ENCODE measurements at regions not wholly inside any gene's neighbourhood (a gene's known extent, or its start where the extent isn't known, plus 50 kb on each side); places are given as distances from the start of the nearest gene placed in this dataset.
"Not testable (repeated sequence)": the region's sequence is repeated elsewhere in the genome, so short reads cannot be mapped to it uniquely, and the experiment has no call there.

DNA sequence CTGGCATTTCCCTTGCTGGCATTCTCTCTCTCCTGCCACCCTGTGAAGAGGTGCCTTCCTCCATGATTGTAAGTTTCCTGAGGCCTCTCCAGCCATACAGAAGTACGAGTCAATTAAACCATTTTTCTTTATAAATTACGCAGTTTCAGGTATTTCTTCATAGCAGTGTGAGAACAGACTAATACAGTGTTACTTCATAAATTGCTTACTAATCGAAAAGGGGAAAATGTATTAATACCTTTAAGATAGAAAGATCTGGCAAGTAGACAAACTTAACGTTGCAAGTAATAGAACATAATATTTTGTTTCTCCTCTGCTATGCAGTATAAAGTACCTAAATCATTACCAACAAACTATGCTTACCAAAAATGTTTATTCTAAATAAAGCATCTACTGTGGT, 178.3 kb upstream of the LAMA2 start:
- Histone ChIP-seq H3K9me3 (no peaks in the 10 kb centered on the region), H3K4me1 (no peaks in the 10 kb centered on the region), H3K27ac (no peak overlapping the region), H3K27me3 (no peaks in the 10 kb centered on the region), H3K4me3 (no peak overlapping the region), H3K36me3 (no peaks in the 10 kb centered on the region)
- DNase-seq = no peak
- no peak for ATAC-seq
- intact Hi-C loops (cut with DNase I) = no loop called here
- WGBS (ENCODE audit: insufficient coverage, low coverage, low lambda C conversion rate, missing lambda C conversion rate) = 64% methylated on average over 4 of the region's 4 CpGs
- no peak for TF ChIP-seq POLR2A (IDR thresholded peaks at IDR 0.05)
- TF ChIP-seq, protein P1, sequence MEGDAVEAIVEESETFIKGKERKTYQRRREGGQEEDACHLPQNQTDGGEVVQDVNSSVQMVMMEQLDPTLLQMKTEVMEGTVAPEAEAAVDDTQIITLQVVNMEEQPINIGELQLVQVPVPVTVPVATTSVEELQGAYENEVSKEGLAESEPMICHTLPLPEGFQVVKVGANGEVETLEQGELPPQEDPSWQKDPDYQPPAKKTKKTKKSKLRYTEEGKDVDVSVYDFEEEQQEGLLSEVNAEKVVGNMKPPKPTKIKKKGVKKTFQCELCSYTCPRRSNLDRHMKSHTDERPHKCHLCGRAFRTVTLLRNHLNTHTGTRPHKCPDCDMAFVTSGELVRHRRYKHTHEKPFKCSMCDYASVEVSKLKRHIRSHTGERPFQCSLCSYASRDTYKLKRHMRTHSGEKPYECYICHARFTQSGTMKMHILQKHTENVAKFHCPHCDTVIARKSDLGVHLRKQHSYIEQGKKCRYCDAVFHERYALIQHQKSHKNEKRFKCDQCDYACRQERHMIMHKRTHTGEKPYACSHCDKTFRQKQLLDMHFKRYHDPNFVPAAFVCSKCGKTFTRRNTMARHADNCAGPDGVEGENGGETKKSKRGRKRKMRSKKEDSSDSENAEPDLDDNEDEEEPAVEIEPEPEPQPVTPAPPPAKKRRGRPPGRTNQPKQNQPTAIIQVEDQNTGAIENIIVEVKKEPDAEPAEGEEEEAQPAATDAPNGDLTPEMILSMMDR (IDR thresholded peaks at IDR 0.05) = no peak

DNA sequence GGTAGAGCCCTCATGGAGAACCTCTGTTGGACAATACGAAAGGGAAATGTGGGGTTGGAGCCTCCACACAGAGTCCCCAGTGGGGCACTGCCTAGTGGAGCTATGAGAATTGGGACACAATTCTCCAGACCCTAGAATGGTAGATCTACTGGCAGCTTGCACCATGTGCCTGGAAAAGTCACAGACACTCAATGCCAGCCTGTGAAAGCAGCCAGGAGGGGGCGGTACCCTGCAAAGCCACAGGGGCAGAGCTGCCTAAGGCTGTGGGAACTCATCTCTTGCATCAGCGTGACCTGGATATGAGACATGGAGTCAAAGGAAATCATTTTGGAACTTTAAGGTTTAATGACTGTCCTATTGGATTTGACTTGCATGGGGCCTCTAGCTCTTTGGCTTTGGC, 179.1 kb upstream of the LAMA2 start:
- 60% methylated on average over 2 of the region's 3 CpGs for WGBS (ENCODE audit: insufficient coverage, low coverage, low lambda C conversion rate, missing lambda C conversion rate)
- H3K4me3 ChIP-seq; H3K4me1 ChIP-seq; ATAC-seq; H3K9me3 ChIP-seq; H3K27ac ChIP-seq; DNase-seq; intact Hi-C loops (cut with DNase I); H3K36me3 ChIP-seq; H3K27me3 ChIP-seq: not testable (repeated sequence)

DNA sequence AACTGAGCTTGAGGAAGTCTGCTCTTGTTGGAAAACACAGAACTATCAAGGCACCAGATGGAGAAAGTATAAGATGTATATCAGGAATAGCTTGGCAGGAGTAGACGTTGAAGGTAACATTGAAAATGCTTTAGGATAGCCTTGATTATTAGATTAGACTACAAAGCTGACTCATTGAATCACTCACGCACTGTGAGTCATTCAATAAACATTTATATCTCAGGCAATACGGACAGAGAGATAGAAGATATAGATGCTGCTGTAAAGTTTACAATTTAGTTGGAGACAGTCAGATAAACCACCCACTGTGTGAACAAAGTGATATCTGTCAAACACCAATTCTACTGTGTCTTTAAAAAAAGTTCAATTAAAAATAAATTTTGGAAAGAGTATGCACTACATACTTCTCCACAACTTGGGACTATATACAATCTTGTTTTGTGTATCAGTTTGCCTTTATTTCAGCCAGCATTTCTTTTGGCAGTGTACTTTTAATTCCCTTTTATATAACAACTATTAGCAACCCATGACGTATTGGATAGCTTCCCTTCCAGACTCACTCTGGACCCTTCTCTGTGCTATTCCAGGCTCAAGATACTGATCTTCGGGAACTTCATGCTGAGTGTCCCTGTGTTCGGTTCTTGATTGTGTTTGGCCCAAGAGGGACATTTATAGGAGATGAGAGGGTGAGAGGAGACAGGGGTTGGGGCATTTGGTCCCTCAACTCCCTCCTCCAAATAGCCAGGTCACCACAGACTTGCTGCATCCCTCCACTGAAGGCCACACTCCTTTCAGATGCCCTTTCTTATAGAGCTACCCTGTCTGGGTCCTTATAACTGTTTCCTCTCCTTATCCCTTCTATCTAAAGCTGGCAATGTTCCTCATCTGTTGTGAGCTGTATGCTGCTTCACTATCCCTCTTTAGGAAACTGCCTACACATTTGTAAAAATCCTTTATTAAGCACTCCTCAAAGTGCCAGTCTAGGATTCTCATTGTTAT, 176.6 kb upstream of the PTPRK start:
- Histone ChIP-seq H3K27ac (no peak overlapping the region), H3K27me3 (no peaks in the 10 kb centered on the region), H3K9me3 (no peaks in the 10 kb centered on the region), H3K4me3 (no peak overlapping the region), H3K36me3 (no peaks in the 10 kb centered on the region), H3K4me1 (no peaks in the 10 kb centered on the region)
- WGBS (ENCODE audit: insufficient coverage, low coverage, low lambda C conversion rate, missing lambda C conversion rate) = 59% methylated on average over 6 of the region's 6 CpGs
- intact Hi-C loops (cut with DNase I) = no loop called here
- ATAC-seq = no peak
- no peak for DNase-seq
- TF ChIP-seq, protein P1 (IDR thresholded peaks at IDR 0.05) = no peak
- no peak for TF ChIP-seq POLR2A (IDR thresholded peaks at IDR 0.05)

DNA sequence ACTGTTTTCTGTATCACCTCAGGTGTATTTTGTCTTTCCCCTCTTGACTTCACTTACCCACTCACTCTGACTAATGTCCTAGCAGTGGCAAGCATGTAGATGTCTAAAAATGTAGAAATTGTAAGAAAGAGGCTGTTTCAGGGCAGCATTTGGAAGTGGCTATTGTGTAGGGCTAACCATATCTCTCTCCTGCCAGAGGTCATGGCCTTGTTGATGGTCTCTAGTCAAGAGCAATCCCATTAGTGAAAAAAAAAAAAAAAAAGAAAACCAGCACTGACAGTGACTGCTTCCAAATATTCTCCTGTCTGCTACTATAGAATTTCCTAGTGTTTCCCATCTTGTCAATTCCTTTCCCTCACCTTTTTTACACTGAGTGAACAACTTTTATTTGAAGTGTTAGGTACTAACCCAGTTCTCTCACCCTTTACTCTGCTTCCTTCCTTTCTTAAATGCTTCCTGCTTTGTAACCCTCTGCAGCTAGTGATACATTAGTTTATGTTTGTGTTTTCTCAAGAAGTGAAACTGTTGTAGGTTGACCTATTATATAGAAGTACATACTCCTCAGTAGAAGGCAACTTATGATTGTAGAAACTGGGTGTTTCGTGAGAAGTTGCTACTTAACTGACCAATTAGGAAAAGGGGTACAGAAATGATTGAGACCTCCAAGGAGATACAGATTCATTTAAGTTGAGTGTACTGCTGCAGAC, 174.1 kb upstream of the PTPRK start:
- 53% methylated on average over 1 of the region's 1 CpG for WGBS (ENCODE audit: insufficient coverage, low coverage, low lambda C conversion rate, missing lambda C conversion rate)
- intact Hi-C loops (cut with DNase I) = no loop called here
- TF ChIP-seq, protein P1 (IDR thresholded peaks at IDR 0.05) = no peak
- TF ChIP-seq POLR2A (IDR thresholded peaks at IDR 0.05) = no peak
- ATAC-seq (no peak), DNase-seq (no peak)
- Histone ChIP-seq H3K4me1 (no peaks in the 10 kb centered on the region), H3K9me3 (no peaks in the 10 kb centered on the region), H3K4me3 (no peak overlapping the region), H3K27ac (no peak overlapping the region), H3K36me3 (no peaks in the 10 kb centered on the region), H3K27me3 (no peaks in the 10 kb centered on the region)

DNA sequence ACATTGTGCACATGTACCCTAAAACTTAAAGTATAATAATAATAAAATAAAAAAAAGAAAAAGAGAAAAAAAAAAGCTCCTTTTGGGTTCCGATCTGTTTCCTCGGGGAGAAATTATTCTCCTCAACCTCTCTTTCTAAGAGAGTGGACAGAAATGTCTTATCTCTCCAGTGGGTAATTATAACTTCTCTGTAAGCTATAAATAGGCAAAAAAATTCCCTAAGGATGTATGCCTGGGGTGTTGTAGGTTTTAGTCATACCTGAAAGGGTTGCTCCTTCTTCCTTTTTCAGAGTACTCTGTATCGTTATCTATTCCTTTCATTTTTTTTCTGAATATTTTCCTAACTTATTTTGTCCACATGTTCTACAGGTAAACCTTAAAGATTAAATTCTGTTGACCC, 169.7 kb upstream of the PTPRK start:
- intact Hi-C loops (cut with DNase I) = no loop called here
- 78% methylated on average over 3 of the region's 3 CpGs for WGBS (ENCODE audit: insufficient coverage, low coverage, low lambda C conversion rate, missing lambda C conversion rate)

More for the DNA sequence above, 169.7 kb upstream of the PTPRK start:
- ATAC-seq = no peak
- Histone ChIP-seq H3K27ac (no peak overlapping the region), H3K9me3 (no peaks in the 10 kb centered on the region), H3K27me3 (no peaks in the 10 kb centered on the region), H3K4me3 (no peak overlapping the region), H3K36me3 (no peaks in the 10 kb centered on the region), H3K4me1 (no peaks in the 10 kb centered on the region)
- DNase-seq = no peak
- TF ChIP-seq, protein P1 (IDR thresholded peaks at IDR 0.05) = no peak
- TF ChIP-seq POLR2A (IDR thresholded peaks at IDR 0.05) = no peak

Measured in right lobe of liver (tissue), 6 donors.